ENCODE measurements at regions not wholly inside any gene's neighbourhood (a gene's known extent, or its start where the extent isn't known, plus 50 kb on each side); places are given as distances from the start of the nearest gene placed in this dataset.

DNA sequence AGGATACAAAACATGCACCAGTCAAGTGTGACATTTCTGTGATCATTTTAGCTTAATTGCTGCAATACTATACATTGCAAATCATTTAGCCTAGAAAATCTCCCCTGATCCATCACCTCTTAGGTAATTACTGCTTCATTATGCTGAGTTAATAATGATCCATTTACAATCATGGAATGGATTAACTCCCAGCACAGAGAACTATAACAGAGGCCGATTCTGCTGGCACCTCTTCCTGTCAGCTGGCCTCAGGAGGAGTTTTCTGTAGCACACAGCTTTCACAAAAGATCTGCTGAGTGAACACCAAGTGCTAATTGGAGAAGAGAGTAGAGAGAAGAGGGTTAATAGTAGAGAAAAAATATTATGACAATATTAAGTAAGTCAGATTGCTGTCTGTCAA is 591.8 kb upstream of the KIRREL3 start:
- TF ChIP-seq, protein P1, sequence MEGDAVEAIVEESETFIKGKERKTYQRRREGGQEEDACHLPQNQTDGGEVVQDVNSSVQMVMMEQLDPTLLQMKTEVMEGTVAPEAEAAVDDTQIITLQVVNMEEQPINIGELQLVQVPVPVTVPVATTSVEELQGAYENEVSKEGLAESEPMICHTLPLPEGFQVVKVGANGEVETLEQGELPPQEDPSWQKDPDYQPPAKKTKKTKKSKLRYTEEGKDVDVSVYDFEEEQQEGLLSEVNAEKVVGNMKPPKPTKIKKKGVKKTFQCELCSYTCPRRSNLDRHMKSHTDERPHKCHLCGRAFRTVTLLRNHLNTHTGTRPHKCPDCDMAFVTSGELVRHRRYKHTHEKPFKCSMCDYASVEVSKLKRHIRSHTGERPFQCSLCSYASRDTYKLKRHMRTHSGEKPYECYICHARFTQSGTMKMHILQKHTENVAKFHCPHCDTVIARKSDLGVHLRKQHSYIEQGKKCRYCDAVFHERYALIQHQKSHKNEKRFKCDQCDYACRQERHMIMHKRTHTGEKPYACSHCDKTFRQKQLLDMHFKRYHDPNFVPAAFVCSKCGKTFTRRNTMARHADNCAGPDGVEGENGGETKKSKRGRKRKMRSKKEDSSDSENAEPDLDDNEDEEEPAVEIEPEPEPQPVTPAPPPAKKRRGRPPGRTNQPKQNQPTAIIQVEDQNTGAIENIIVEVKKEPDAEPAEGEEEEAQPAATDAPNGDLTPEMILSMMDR (IDR thresholded peaks at IDR 0.05), result no peak
- no peak for TF ChIP-seq POLR2A (IDR thresholded peaks at IDR 0.05)

Data from uterus (tissue), 2 donors.